ENCODE measurements at regions not wholly inside any gene's neighbourhood (a gene's known extent, or its start where the extent isn't known, plus 50 kb on each side); places are given as distances from the start of the nearest gene placed in this dataset.
"Not testable (repeated sequence)": the region's sequence is repeated elsewhere in the genome, so short reads cannot be mapped to it uniquely, and the experiment has no call there.

DNA sequence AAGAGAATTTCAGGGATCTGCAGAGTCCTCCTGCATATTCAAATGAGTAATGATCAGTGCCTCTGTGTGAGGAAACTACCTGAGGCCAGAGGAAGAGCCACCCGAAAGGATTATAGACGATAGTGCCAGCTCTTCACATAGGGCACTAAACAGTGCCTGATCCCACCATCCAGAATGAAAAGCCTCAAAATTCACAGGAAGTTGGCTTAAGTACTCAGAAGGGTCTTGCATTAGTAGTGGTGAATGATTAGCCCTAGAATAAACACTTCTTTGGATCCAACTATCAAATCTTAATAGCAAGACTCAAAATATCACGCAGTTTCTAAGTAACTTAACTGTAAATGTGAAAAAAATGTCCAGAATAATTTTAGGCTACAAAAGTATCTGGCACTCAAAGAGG, 324.4 kb downstream of the ZNF674 start:
- DNase-seq = no peak

GRCh38 chrX:46218373-46218772, 326.8 kb downstream of the ZNF674 start:
- no peak for DNase-seq

DNA sequence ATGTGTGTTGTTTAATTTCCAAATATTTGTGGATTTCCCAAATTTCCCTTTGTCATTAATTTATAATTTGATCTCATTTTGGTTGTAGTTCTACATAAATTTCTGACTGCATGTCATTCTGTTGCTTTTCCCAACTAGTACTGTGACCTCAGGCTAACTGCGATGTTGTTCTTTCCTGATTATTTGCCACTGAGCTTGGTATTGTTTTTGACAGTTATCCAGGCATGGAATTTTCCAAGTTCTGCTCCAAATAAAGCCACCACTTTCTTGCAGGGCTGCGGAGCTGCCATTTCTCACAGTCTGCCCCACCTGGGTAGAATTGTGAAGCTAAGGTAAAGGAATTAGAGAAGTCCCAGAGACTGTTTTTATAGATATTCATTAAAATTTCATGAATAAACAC, 328.8 kb downstream of the ZNF674 start:
- no peak for DNase-seq

DNA sequence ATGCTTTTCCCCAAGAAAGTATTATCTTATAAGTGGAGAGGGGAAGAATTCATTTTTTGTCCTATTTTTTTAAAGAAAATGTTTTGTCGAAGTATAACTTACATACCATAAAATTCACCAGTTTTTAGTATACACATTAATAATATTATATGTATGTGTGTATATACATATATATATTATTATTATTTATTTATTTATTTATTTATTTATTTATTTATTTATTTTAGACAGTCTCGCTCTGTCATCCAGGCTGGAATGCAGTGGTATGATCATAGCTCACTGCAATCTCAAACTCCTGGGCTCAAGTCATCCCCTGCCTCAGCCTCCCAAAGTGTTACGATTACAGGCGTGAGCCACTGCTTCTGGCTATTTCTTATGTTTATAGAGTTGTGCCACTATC, 334.1 kb downstream of the ZNF674 start:
- no peak for DNase-seq

- DNase-seq = no peak
Measured at GRCh38 chrX:46209768-46210167, 335.5 kb downstream of the ZNF674 start.

GRCh38 chrX:46209037-46209436, 336.2 kb downstream of the ZNF674 start:
- no peak for DNase-seq

DNA sequence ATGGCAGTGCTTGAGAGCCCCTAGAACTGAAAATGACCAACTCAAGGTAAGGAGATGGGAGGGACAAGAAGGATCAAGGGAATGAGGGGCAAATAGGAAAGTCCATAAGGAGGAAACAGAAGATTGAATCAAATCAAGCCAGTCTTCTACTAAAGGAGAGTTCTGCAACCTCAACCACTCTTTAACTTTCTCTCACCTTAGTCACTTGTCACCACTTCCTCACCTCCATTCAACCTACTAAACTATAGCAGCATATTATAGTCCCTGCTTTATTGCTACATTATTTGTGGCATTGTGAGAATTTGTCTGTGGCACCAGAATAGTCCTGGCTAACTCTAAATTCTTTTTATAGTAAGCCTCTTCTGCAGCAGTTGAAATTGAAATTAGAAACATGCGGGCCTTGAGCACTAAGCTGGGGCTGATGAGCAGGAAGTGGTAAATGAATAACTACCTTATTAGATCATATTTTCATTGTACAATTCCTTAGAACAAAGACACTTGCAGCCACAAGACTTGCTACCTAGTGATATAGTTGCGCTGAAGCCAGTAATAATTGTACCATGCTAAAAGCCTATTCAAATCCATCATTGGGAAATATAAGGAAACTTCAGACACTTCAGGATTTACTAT, 336.9 kb downstream of the ZNF674 start:
- DNase-seq = no peak

DNA sequence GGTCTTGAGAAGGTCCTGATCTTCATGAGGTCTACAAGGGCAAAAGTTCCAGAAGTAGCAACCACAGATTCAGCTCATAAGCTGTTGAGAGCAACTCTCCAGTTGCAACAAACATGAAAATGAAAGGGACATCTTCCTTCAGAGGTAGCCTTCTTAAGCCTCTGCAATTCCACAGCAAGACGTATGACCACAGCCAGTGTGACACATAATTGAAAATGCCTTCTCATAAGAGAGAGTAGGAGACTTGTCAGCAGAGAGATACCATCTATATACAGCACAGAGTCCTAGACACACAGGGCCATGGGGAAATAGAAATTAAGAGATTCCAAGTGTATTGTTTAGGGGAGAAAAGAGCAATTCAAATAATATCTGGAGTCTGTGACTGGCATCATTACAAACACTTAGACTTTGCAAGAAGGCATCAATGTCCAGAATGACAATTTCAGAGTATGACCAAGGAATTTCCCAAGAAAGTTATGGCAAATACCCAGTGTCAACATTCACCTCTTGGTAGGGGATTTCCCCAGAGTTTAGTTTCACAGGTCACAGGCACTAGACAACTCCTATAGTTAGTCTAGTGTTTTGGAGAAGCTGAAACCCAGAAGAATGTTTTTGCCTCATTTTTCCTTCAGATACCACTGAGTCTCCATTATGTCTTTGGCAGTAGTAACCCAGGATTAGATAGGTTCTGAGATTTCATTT, 340.3 kb downstream of the ZNF674 start:
- no peak for DNase-seq

DNA sequence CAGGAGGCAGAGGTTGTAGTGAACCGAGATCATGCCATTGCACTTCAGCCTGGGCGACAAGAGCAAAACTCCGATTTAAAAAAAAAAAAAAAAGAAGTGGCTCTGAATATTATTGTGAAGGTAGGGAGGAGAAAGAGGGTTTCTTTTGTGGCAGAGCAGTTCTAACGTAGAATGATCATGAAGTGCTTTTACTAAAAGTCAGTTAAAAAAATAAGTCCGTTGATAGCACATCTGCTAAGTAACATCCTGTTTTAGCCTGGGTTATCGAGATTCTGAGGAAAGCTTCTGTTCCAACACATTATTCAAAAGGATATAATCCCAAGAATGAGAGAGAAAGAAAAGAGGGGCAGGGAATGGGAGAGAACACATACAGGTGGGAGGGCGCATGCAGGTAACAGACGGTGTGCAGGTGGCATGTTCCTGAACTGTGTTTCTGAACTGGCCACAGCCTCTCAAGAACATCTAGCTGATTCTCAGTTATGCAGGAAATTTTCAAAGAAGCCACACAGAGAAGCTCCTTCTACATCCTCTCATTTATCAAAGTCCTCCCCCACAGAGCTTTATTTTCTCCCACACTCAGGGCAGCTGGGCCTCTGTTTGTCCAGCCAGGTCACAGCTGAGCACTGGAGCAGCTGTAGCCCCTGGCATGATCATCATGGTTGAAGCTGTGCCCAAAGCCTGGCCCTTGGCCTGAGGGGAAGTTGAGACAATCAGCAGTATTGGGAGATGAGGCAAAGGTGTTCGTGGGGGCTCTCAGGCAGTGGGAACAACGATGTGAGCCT, 342.3 kb downstream of the ZNF674 start:
- DNase-seq = peak; percentile 51

DNA sequence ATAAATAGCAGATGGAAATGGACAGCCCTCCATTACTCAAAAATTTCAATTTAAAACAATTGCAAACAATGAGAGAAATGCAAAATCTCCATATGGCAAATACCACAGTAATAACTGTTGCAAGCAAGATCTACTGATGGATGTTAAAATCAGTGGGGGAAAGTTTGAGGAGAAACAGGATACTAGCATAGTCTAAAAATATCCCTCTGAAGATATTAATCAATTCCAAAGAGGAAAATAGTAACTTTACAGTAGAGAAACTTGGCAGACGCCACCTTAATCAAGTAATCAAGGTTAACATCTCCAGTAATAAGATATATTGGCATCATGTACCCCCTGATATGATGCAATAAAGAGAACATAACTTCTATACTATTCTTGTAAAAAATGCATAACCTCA, 344.8 kb downstream of the ZNF674 start:
- no peak for DNase-seq

DNA sequence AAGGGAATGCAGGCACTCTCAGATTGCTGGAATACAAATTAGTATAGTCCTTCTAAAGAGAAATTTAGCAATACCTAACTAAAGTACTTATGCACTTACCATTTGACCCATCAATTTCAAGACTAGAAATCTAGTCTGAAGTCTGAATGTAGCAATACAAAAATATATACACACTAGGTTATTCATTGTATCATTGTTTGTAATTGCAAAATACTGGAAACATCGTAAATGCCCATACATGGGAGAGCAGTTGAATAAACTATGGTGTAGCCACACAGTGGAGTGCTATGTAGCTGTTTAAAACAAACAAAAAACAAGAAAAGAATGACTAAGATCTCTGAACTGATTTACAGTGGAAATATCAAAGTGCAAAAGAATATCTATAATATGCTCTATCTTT, 346.4 kb downstream of the ZNF674 start:
- DNase-seq = no peak

- DNase-seq = not testable (repeated sequence)
Measured at GRCh38 chrX:46186811-46187106, 358.5 kb downstream of the ZNF674 start.

DNA sequence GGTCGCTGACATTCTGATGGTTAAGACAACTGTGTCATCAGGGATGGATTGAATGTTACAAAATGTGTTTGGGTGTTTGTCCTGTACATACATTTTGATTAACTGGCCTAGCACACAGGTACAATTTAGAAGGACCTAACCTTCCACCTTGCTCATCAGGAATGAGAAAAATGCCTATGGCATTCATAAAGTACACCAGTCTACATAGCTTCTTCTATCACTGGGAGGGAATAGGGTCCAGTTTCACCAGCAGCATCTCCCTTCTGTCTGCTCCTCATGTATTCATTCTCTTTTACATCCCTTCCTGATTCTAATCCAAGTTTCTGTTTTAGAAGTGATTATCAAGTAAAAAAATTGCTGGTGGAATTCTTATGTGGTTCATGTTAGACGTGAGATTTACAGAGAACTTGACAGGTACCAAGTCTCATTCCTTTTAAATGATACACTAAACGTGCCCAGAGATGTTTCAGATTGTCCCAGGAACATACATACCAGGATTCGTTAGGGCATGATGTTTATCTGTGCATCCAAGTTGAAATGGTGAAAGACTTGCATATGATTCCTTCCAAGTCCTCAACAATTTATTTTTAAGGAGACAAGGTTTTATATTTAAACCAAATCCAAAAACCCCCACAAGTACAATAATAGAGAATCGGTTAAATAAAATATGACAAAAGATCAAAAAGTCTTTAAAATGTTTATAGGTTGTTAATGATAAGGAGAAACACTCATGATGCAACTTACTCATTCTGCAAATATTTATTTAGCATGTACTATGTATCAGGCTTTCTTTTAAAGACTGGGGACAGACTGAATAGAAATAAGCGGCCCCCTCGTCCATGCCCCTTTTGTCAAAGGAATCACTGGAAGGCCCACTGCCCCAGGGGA, 359.1 kb downstream of the ZNF674 start:
- no peak for DNase-seq

DNA sequence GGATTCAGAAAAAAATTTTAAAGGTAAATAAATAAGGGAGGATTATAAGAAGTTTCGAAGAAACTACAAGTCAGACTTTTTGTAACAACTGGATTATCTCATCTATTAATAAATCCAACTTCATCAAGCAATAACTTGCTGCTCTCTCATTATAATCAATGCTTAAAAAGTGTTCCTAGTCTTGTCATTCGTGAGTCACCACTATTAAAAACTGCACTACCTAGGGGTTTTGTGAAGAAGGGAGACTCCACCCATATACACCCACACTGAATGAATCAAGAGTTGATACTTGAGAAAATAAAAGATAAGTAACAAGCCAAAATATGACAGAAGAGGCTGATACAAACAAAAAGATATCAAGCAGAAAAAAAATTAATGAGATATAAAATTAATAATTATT, 360.5 kb downstream of the ZNF674 start:
- DNase-seq = no peak

- DNase-seq = peak; percentile 87
Measured at GRCh38 chrX:46180258-46180687, 364.9 kb downstream of the ZNF674 start.

DNA sequence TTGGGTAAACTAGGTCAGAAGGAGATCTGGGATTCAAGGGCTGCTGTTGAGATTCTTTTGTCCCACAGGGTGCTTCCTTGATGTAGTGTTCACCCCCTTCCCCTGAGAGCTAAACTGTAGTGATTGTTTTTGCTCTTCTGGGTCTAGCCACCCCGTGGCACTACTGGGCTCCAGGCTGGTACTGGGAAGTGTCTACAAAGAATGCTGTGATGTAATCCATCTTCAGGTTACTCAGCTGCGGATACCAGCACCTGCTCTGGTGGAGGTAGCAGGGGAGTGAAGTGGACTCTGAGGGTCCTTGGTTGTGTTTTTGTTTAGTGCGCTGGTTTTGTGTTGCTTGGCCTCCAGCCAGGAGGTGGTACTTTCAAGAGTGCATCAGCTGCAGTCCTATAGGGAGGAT, 365.5 kb downstream of the ZNF674 start:
- DNase-seq = no peak

- peak; percentile 32 for DNase-seq
Measured at GRCh38 chrX:46178763-46179162, 366.5 kb downstream of the ZNF674 start.

DNA sequence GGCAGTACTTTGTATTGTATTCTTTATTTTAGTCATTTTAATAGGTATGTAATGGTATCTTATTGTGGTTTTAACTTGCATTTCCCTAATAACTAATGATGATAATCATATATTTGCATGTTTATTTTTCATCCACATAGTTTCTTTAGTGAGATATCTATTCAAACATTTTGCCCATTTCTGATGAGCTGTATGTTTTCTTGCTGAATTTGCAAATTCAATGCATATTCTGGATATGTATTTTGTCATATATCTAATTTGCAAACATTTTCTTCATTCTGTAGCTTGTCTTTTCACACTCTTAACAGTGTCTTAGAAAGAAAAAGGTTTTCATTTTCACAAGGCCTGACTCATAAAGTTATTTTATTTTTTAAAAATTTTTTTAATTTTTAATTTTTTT, 372.1 kb downstream of the ZNF674 start:
- no peak for DNase-seq

GRCh38 chrX:46171457-46171856, 373.8 kb downstream of the ZNF674 start:
- DNase-seq = not testable (repeated sequence)

DNA sequence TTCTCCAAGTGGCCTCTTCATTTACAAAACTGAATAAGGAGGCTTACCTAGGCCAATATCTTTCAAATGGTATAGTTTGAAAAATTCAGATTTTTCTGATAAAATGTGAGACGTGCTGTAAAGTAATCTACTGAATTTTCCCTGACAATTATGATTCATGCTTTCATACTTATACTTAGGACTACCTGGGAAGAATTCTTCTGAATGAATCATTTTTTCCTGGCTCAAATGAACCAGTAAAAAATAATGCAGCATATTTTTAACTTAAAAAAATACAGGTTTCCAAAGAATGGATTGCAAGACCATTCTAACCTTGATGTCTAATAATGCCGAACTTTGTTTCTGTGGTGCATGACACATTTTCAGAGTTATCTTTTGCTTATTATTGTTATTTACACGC, 375.4 kb downstream of the ZNF674 start:
- DNase-seq = no peak

GRCh38 chrX:46168254-46168653, 377.0 kb downstream of the ZNF674 start:
- DNase-seq = no peak

DNA sequence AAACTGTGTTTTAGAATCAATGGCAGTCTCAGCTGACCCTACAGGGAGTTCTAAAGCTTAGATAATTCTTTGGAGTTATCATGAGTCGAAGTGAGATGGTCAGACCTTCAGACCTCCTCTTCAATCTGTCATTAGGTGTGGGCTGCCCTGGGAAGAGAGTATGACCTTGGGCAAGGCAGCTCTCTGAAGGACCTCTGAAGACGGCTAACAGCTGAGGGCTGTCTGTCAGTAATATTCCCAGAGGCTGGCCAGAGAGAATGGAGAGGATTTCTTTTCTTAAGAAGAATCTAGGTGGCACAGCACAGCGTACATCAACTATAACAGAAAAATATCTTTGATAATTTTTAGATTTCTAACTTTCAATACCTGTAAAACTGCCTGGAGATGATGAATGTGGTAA, 379.4 kb downstream of the ZNF674 start:
- DNase-seq = no peak

- DNase-seq = no peak
Measured at GRCh38 chrX:46165411-46165810, 379.8 kb downstream of the ZNF674 start.

All from hematopoietic multipotent progenitor cell treated with erythropoietin and hydrocortisone succinate and interleukin-3 and kit ligand, for 4 days (in vitro differentiated cells).